ENCODE measurements at regions not wholly inside any gene's neighbourhood (a gene's known extent, or its start where the extent isn't known, plus 50 kb on each side); places are given as distances from the start of the nearest gene placed in this dataset.

DNA sequence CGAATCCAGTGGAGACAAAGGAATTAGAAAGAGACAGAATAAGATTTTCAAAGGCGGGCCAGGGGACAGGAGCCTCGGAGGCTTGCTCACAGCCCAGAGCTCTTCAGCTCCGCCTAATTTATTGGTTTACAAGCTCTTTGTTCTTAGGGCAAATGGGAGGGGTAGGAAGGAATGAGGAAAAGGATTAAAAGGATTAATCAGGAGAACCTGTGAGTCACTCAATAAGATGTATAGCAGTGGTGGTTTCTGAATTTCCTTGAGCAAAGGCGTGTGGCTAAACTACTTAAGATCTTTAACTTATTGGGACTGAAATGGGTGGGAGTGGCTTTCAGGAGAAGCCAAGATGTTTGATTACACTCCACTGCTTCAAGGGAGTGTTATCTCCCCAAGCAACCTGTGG, 456.0 kb upstream of the SPANXN1 start:
- TF ChIP-seq POLR2A (IDR thresholded peaks at IDR 0.05): no peak
- TF ChIP-seq, protein P1, sequence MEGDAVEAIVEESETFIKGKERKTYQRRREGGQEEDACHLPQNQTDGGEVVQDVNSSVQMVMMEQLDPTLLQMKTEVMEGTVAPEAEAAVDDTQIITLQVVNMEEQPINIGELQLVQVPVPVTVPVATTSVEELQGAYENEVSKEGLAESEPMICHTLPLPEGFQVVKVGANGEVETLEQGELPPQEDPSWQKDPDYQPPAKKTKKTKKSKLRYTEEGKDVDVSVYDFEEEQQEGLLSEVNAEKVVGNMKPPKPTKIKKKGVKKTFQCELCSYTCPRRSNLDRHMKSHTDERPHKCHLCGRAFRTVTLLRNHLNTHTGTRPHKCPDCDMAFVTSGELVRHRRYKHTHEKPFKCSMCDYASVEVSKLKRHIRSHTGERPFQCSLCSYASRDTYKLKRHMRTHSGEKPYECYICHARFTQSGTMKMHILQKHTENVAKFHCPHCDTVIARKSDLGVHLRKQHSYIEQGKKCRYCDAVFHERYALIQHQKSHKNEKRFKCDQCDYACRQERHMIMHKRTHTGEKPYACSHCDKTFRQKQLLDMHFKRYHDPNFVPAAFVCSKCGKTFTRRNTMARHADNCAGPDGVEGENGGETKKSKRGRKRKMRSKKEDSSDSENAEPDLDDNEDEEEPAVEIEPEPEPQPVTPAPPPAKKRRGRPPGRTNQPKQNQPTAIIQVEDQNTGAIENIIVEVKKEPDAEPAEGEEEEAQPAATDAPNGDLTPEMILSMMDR (IDR thresholded peaks at IDR 0.05): no peak
